ENCODE measurements at regions not wholly inside any gene's neighbourhood (a gene's known extent, or its start where the extent isn't known, plus 50 kb on each side); places are given as distances from the start of the nearest gene placed in this dataset.

- TF ChIP-seq MYC (IDR thresholded peaks at IDR 0.05; ENCODE audit: low read depth, low read length) = no peak
- TF ChIP-seq POLR2A (IDR thresholded peaks at IDR 0.05; ENCODE audit: low read depth, low read length) = no peak
- TF ChIP-seq GATA2 (IDR thresholded peaks at IDR 0.05; ENCODE audit: insufficient read depth, insufficient read length, low read depth, low read length) = no peak
- TF ChIP-seq CTCF (IDR thresholded peaks at IDR 0.05; ENCODE audit: extremely low read depth in 1 of 2, insufficient read depth in 1 of 2, low read depth in 1 of 2, low read length in 2 of 2) = no peak
- TF ChIP-seq MAX (IDR thresholded peaks at IDR 0.05; ENCODE audit: insufficient read depth, insufficient read length) = no peak
- no peak for TF ChIP-seq FOS (IDR thresholded peaks at IDR 0.05; ENCODE audit: borderline replicate concordance, insufficient read depth, low read length)
- no peak for TF ChIP-seq POLR2AphosphoS5 (IDR thresholded peaks at IDR 0.05; ENCODE audit: insufficient read depth, low read depth, low read length)
- no peak for TF ChIP-seq JUN (IDR thresholded peaks at IDR 0.05; ENCODE audit: borderline replicate concordance, insufficient read depth, insufficient read length, low read depth)
- no peak for TF ChIP-seq EZH2 (IDR thresholded peaks at IDR 0.05; ENCODE audit: borderline replicate concordance, low read depth, low read length, severe bottlenecking)
- no peaks in the 10 kb centered on the region for H3K9me1 ChIP-seq (replicated peaks; ENCODE audit: control insufficient read depth, extremely low read depth, insufficient read depth, low read length)
- dilution Hi-C loops (cut with MboI; ENCODE audit: extremely low pct_ligation_motif_present, low sequenced_read_pairs) (no loop called here), intact Hi-C loops (cut with micrococcal nuclease) (no loop called here)
- H3K9me3 ChIP-seq (replicated peaks; ENCODE audit: control insufficient read depth, insufficient read depth, low read length) = peaks cover 4% of the 10 kb centered on the region
- POLR2A ChIA-PET = no interaction called here
- BruUV-seq (replicated peaks) = no TSS peak
- no peaks in the 10 kb centered on the region for H4K20me1 ChIP-seq (replicated peaks; ENCODE audit: control insufficient read depth, extremely low read depth, insufficient read depth, low read length)
- CTCF ChIA-PET = no interaction called here
- DNase-seq (ENCODE audit: low read depth, low spot score) = no peak
- H3K27me3 ChIP-seq (ENCODE audit: control insufficient read depth in 2 of 2, insufficient read depth in 2 of 2, low read length in 2 of 2) = no peaks in the 10 kb centered on the region
- H2AFZ ChIP-seq (ENCODE audit: low read depth, low read length) = no peak overlapping the region
- H3K27ac ChIP-seq (ENCODE audit: insufficient read depth, low read depth, low read length) = no peak overlapping the region
- no peak for FAIRE-seq
- H3K4me3 ChIP-seq (replicated peaks in 1 of 3; ENCODE audit: insufficient read depth in 1 of 3, low read depth in 1 of 3, low read length in 3 of 3) = no peak overlapping the region
- no peak overlapping the region for H3K4me2 ChIP-seq (ENCODE audit: insufficient read depth, low read length)
- H3K36me3 ChIP-seq (ENCODE audit: control insufficient read depth in 2 of 2, extremely low read depth in 1 of 2, insufficient read depth in 2 of 2, low read length in 2 of 2) = no peaks in the 10 kb centered on the region
- no peaks in the 10 kb centered on the region for H3K79me2 ChIP-seq (ENCODE audit: control insufficient read depth, insufficient read depth, low read length)
- no peak overlapping the region for H3K9ac ChIP-seq (replicated peaks; ENCODE audit: extremely low read depth, insufficient read depth, low read length)
- H3K4me1 ChIP-seq (ENCODE audit: control insufficient read depth, extremely low read depth, insufficient read depth, low read length) = no peaks in the 10 kb centered on the region
Observed at GRCh38 chr18:38362286-38362792, 796.7 kb upstream of the CELF4 start.

All from endothelial cell of umbilical vein (primary cell).